Common myeloid progenitor, CD34-positive (primary cell): ENCODE measurements at regions not wholly inside any gene's neighbourhood (a gene's known extent, or its start where the extent isn't known, plus 50 kb on each side); places are given as distances from the start of the nearest gene placed in this dataset.

ENCODE experiments used
- CTCF ChIA-PET: fragments of 350-600 bp; sonication (Branson Sonifier 250); formaldehyde crosslinking; loops from one replicate; lab custom pipeline; 2021; ENCODE audit warnings: antibody characterized with exemption; lab: Charles Lee
- POLR2A ChIA-PET: fragments of 350-600 bp; sonication (Branson Sonifier 250); formaldehyde crosslinking; loops from one replicate; lab custom pipeline; 2021; ENCODE audit warnings: antibody characterized with exemption; lab: Charles Lee
- DNase-seq, 3 donors: peaks; one replicate each; pipeline versions ENCODE4 v3.0.0 to v3.0.0-alpha.2; 2013
- H3K27ac ChIP-seq, 2 experiments: 1 replicate in 1 of 2; 2 replicates in 1 of 2; pipeline ENCODE4 v1.7.0; 2013; ENCODE audit warnings: inconsistent platforms in 2 of 2, low read length in 2 of 2, mild to moderate bottlenecking in 2 of 2, low read depth in 1 of 2, moderate library complexity in 1 of 2; ENCODE audit not compliant: severe bottlenecking in 2 of 2, insufficient read depth in 1 of 2, poor library complexity in 1 of 2
- H3K27me3 ChIP-seq, 5 experiments: replicated peaks in 2 of 5; 1 replicate in 3 of 5; 2 replicates in 2 of 5; pipeline versions ENCODE4 v1.6.1 to v1.7.0; 2013; ENCODE audit warnings: low read length in 4 of 5, mild to moderate bottlenecking in 2 of 5, moderate library complexity in 2 of 5, inconsistent platforms in 1 of 5; ENCODE audit not compliant: insufficient read depth in 5 of 5, control insufficient read depth in 4 of 5
- H3K36me3 ChIP-seq, 4 experiments: 1 replicate in 2 of 4; 2 replicates in 2 of 4; pipeline versions ENCODE4 v1.6.1 to v1.7.0; 2013; ENCODE audit warnings: low read length in 3 of 4, control low read depth in 1 of 4, mild to moderate bottlenecking in 1 of 4; ENCODE audit not compliant: control insufficient read depth in 4 of 4, insufficient read depth in 4 of 4
- H3K4me1 ChIP-seq, 4 experiments: 1 replicate in 3 of 4; 2 replicates in 1 of 4; pipeline versions ENCODE4 v1.6.1 to v1.7.1; 2013; ENCODE audit warnings: low read length in 3 of 4, mild to moderate bottlenecking in 3 of 4, control low read depth in 1 of 4, inconsistent platforms in 1 of 4, moderate library complexity in 1 of 4; ENCODE audit not compliant: control insufficient read depth in 4 of 4, insufficient read depth in 4 of 4; ENCODE audit errors: control extremely low read depth in 1 of 4
- H3K4me3 ChIP-seq, 7 experiments: 1 replicate in 4 of 7; 2 replicates in 3 of 7; pipeline versions ENCODE4 v1.5.1 to v1.7.0; 2013; ENCODE audit warnings: mild to moderate bottlenecking in 7 of 7, low read length in 6 of 7, moderate library complexity in 6 of 7, inconsistent platforms in 2 of 7, low read depth in 2 of 7, control low read depth in 1 of 7; ENCODE audit not compliant: insufficient read depth in 4 of 7, control insufficient read depth in 1 of 7; ENCODE audit errors: extremely low read depth in 1 of 7
- H3K9me3 ChIP-seq, 5 experiments: 1 replicate in 4 of 5; 2 replicates in 1 of 5; pipeline versions ENCODE4 v1.6.1 to v1.7.1; 2013; ENCODE audit warnings: low read length in 4 of 5, mild to moderate bottlenecking in 2 of 5, inconsistent platforms in 1 of 5, low read depth in 1 of 5, moderate library complexity in 1 of 5; ENCODE audit not compliant: control insufficient read depth in 4 of 5, insufficient read depth in 2 of 5; ENCODE audit errors: control extremely low read depth in 1 of 5
- whole genome bisulfite sequencing: methylation state at CpG from one replicate; pipeline ENCODE4 v1.1.5; 2013; ENCODE audit not compliant: insufficient coverage; 5-methylcytosine and 5-hydroxymethylcytosine counted together

DNA sequence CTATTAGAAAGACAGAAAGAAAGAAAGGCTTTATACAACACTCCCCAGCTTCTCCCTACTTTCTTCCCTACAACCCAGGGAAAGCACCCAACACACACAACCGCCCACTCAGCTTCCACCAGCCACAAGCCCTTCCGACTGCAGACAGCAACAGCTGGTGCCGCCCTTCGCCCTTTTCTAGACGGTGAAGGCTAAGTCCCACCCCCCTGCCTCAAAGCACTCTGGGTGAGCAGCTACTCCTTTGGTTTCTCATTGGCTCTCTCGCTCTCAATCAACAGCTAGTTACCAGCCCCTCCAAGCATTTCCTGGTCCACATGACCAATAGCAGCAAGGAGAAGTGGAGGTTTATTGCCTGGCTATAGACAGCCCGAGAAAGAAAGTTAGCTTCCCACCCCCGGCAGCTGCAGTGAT lies 230.1 kb upstream of the MOCS1 start:
- Histone ChIP-seq H3K4me3 (no peak overlapping the region), H3K9me3 (peaks cover 0 to 3% (median 0%) of the 10 kb centered on the region in 5 experiments), H3K36me3 (no peaks in the 10 kb centered on the region), H3K27ac (no peak overlapping the region), H3K4me1 (no peaks in the 10 kb centered on the region), H3K27me3 (peaks cover 0 to 4% (median 0%) of the 10 kb centered on the region in 5 experiments)
- ChIA-PET CTCF (no interaction called here), POLR2A (no interaction called here)
- WGBS, result 86% methylated on average over 7 of the region's 8 CpGs
- no peak for DNase-seq

DNA sequence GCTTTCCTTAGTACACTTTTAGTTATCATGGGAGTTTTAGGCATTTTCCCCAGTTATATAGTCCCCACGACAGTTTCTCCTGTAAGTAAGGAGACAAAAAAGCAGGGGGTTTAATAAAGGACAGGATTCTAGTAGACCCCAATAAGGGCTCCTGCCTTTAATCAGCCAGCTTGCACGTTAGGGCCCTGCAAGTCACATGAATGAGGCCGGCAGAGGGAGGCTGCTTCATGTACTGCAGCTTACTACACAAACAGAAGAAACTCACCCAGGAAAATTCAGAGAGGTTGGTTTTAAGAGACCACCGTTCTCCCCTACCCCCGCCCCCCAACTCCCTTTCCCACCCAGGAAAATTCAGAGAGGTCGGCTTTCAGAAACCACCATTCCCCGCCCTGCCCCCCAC lies 229.7 kb upstream of the MOCS1 start:
- H3K27ac ChIP-seq, result no peak overlapping the region
- no peaks in the 10 kb centered on the region for H3K4me1 ChIP-seq
- ChIA-PET POLR2A (no interaction called here), CTCF (no interaction called here)
- no peak for DNase-seq
- peaks cover 0 to 3% (median 0%) of the 10 kb centered on the region in 5 experiments for H3K9me3 ChIP-seq
- H3K36me3 ChIP-seq, result no peaks in the 10 kb centered on the region
- peaks cover 0 to 4% (median 0%) of the 10 kb centered on the region in 5 experiments for H3K27me3 ChIP-seq
- 100% methylated on average over 1 of the region's 7 CpGs for WGBS
- no peak overlapping the region for H3K4me3 ChIP-seq

DNA sequence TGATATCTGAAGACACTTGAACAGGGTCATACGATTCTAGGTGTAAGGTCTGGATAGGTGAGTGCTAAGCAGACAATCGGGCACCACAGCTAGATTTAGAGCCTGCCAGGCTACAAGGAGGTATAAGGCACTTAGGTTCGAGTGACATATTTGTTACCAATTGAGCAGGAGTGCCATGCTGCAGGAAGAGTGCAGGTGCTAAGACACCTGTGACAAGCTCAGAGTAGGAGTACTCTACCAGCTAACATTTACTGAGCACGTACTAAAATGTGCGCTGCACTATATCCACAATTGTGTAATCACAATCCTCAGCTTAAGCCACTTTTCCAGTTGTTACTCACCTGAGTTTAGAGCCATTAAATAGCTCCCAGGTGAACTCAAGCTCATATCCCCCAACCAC lies 227.8 kb upstream of the MOCS1 start:
- no peak overlapping the region for H3K27ac ChIP-seq
- CTCF ChIA-PET, result no interaction called here
- DNase-seq, result no peak
- no peaks in the 10 kb centered on the region for H3K4me1 ChIP-seq
- WGBS, result 88% methylated on average over 5 of the region's 5 CpGs
- no peaks in the 10 kb centered on the region for H3K27me3 ChIP-seq
- H3K9me3 ChIP-seq, result peaks cover 0 to 3% (median 0%) of the 10 kb centered on the region in 5 experiments
- no peaks in the 10 kb centered on the region for H3K36me3 ChIP-seq
- H3K4me3 ChIP-seq, result no peak overlapping the region
- POLR2A ChIA-PET, result no interaction called here

DNA sequence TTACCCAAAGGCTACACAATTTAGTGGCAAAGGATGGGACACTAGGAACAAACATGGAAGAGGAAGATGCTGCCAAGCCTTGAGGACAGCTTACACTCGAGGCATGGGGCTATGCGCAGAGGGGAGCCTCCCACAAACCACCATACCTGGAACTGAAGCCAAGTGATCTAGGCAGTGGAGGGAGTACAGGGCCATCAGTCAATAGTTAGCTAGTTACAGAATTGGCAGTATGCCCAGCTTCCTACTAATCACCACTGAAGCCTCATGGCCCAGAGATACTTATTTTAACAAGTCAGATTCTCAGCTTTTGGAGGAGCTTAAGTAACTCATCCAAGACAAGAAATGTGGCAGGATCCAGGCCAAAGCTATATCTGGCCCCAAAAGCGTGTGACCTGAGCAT lies 226.6 kb upstream of the MOCS1 start:
- WGBS, result 100% methylated on average over 2 of the region's 3 CpGs
- no peaks in the 10 kb centered on the region for H3K4me1 ChIP-seq
- H3K4me3 ChIP-seq, result no peak overlapping the region
- CTCF ChIA-PET, result no interaction called here
- peaks cover 0 to 3% (median 0%) of the 10 kb centered on the region in 5 experiments for H3K9me3 ChIP-seq
- POLR2A ChIA-PET, result no interaction called here
- DNase-seq, result no peak
- H3K27me3 ChIP-seq, result no peaks in the 10 kb centered on the region
- H3K27ac ChIP-seq, result no peak overlapping the region
- H3K36me3 ChIP-seq, result no peaks in the 10 kb centered on the region

- no peak overlapping the region for H3K27ac ChIP-seq
- 90% methylated on average over 2 of the region's 2 CpGs for WGBS
- peaks cover 0 to 3% (median 0%) of the 10 kb centered on the region in 5 experiments for H3K9me3 ChIP-seq
- CTCF ChIA-PET, result no interaction called here
- POLR2A ChIA-PET, result no interaction called here
- no peaks in the 10 kb centered on the region for H3K4me1 ChIP-seq
- no peak overlapping the region for H3K4me3 ChIP-seq
- peaks cover 0 to under 1% (median 0%) of the 10 kb centered on the region in 5 experiments for H3K27me3 ChIP-seq
- no peak for DNase-seq
- H3K36me3 ChIP-seq, result no peaks in the 10 kb centered on the region
Measured at GRCh38 chr6:40159865-40160264, 225.6 kb upstream of the MOCS1 start.

GRCh38 chr6:40152701-40153436 lies 218.6 kb upstream of the MOCS1 start:
- 85% methylated on average over 7 of the region's 9 CpGs for WGBS
- CTCF ChIA-PET, result no interaction called here

DNA sequence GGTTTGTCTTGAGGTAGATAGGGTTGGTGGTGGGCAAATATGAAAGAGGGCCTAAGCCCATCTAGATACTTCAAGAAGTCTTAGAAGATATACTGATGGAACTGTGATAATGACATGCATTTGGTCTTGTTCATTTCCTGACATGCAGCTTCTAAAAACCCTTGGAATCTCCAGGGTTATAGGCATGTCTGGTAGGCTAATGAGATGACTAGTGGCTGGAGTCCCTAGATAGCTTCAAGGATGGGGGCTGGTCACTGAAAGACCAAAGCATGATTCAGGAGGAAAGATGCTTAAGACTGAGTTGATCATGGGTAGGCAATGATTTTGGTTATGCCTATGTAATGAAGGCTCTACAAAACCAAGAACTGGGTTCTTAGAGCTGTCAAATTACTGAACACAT lies 217.9 kb upstream of the MOCS1 start:
- no peaks in the 10 kb centered on the region for H3K36me3 ChIP-seq
- DNase-seq, result no peak
- H3K4me1 ChIP-seq, result no peaks in the 10 kb centered on the region
- ChIA-PET CTCF (no interaction called here), POLR2A (no interaction called here)
- H3K9me3 ChIP-seq, result peaks cover 0 to 2% (median 0%) of the 10 kb centered on the region in 5 experiments
- H3K27ac ChIP-seq, result no peak overlapping the region
- no peak overlapping the region for H3K4me3 ChIP-seq
- peaks cover 0 to 4% (median 0%) of the 10 kb centered on the region in 5 experiments for H3K27me3 ChIP-seq

More at GRCh38 chr6:40152701-40153436, 218.6 kb upstream of the MOCS1 start:
- no peak overlapping the region for H3K27ac ChIP-seq
- no peaks in the 10 kb centered on the region for H3K36me3 ChIP-seq
- H3K27me3 ChIP-seq, result peaks cover 0 to 4% (median 0%) of the 10 kb centered on the region in 5 experiments
- H3K4me3 ChIP-seq, result no peak overlapping the region
- no peak for DNase-seq
- POLR2A ChIA-PET, result no interaction called here
- H3K9me3 ChIP-seq, result peaks cover 0 to 2% (median 0%) of the 10 kb centered on the region in 5 experiments
- H3K4me1 ChIP-seq, result no peaks in the 10 kb centered on the region
